ENCODE measurements at regions not wholly inside any gene's neighbourhood (a gene's known extent, or its start where the extent isn't known, plus 50 kb on each side); places are given as distances from the start of the nearest gene placed in this dataset.

DNA sequence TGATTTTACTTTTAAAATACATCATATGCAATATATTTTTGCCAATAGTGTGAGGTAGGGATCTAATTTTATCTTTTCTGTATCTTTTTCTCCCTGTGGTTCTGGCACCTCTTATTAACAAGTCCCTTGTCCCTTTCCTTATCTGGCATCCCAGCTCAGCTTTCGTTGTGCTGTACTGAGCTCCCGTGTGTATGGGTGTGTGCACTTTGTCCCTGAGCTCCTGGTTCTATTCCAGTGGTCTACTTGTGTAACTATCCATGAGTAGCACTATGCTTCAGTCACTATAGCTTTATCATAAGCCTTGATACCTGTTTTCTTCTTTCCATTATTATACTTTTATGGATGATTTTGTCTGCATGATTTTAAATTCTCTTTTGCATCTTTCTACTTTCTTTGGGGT lies 401.4 kb upstream of the POU3F3 start (continued):
- TF ChIP-seq ZFP62 (CRISPR knock-in tag; IDR thresholded peaks at IDR 0.05) (no peak), POLR2G (IDR thresholded peaks at IDR 0.05; ENCODE audit: low read depth, low read length) (no peak)

DNA sequence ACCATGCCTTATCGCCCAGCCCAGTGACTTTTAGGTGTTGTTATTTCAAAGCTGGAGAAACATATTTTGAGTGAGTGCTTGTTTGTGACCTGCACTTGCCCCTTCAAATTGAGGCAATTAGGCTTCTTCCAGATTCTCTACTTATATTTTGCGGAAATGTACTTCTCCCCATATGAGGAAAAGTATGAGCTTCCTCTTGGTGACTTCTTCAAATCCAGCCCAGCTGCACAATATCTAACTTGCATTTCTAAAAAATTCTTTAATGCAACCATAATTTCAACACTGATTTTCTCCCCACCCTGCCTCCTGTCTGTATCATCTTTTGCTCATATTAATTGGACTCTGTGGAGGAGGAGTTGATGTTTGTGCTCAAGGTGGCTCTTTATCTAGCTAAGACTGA lies 391.2 kb upstream of the POU3F3 start:
- H3K4me2 ChIP-seq (ENCODE audit: low read depth, low read length), result no peak overlapping the region
- no peak overlapping the region for H2AFZ ChIP-seq (ENCODE audit: low read length)
- no peaks in the 10 kb centered on the region for H3K4me1 ChIP-seq (ENCODE audit: insufficient read depth, low read length)
- ATAC-seq, result no peak
- ChIA-PET POLR2A (no interaction called here), CTCF (ENCODE audit: low intra/inter-chr PET ratio, low total read pairs) (no interaction called here)
- in situ Hi-C loops (cut with HindIII; ENCODE audit: extremely low pct_ligation_motif_present, low pct_unique_long_range_greater_than_20kb), result no loop called here
- no peak overlapping the region for H3K27ac ChIP-seq (ENCODE audit: extremely low read length, insufficient read depth, low read length)
- intact Hi-C loops (cut with micrococcal nuclease; ENCODE audit: unreplicated experiment), result no loop called here
- WGBS (ENCODE audit: low lambda C conversion rate), result 13% methylated on average over 2 of the region's 2 CpGs
- no peaks in the 10 kb centered on the region for H3K27me3 ChIP-seq (ENCODE audit: control insufficient read depth in 1 of 2, insufficient read depth in 2 of 2, low read length in 2 of 2)
- H3K4me3 ChIP-seq (replicated peaks in 1 of 3; ENCODE audit: insufficient read depth in 1 of 3, low read depth in 2 of 3, low read length in 3 of 3), result no peak overlapping the region
- DNase-seq (ENCODE audit: low spot score), result no peak
- no peaks in the 10 kb centered on the region for H3K79me2 ChIP-seq (ENCODE audit: insufficient read depth, low read length)
- no peaks in the 10 kb centered on the region for H3K36me3 ChIP-seq (replicated peaks in 1 of 2; ENCODE audit: control insufficient read depth in 1 of 2, insufficient read depth in 2 of 2, low read length in 2 of 2)
- BruUV-seq (replicated peaks), result no TSS peak
- no peaks in the 10 kb centered on the region for H4K20me1 ChIP-seq (ENCODE audit: insufficient read depth, low read length)
- no peak for FAIRE-seq
- no peak overlapping the region for H3K9ac ChIP-seq (ENCODE audit: insufficient read depth, low read depth, low read length)
- TF ChIP-seq, protein P1, sequence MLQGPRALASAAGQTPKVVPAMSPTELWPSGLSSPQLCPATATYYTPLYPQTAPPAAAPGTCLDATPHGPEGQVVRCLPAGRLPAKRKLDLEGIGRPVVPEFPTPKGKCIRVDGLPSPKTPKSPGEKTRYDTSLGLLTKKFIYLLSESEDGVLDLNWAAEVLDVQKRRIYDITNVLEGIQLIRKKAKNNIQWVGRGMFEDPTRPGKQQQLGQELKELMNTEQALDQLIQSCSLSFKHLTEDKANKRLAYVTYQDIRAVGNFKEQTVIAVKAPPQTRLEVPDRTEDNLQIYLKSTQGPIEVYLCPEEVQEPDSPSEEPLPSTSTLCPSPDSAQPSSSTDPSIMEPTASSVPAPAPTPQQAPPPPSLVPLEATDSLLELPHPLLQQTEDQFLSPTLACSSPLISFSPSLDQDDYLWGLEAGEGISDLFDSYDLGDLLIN (CRISPR knock-in tag; IDR thresholded peaks at IDR 0.05; ENCODE audit: borderline replicate concordance), result no peak
- TF ChIP-seq ZNF337 (CRISPR knock-in tag; IDR thresholded peaks at IDR 0.05; ENCODE audit: borderline replicate concordance, low read depth) (no peak), EP300 (IDR thresholded peaks at IDR 0.05; ENCODE audit: low read depth in 2 of 2, low read length in 2 of 2) (no peak), EP300 (CRISPR knock-in tag; IDR thresholded peaks at IDR 0.05; ENCODE audit: borderline replicate concordance) (no peak)
- TF ChIP-seq, protein P2, sequence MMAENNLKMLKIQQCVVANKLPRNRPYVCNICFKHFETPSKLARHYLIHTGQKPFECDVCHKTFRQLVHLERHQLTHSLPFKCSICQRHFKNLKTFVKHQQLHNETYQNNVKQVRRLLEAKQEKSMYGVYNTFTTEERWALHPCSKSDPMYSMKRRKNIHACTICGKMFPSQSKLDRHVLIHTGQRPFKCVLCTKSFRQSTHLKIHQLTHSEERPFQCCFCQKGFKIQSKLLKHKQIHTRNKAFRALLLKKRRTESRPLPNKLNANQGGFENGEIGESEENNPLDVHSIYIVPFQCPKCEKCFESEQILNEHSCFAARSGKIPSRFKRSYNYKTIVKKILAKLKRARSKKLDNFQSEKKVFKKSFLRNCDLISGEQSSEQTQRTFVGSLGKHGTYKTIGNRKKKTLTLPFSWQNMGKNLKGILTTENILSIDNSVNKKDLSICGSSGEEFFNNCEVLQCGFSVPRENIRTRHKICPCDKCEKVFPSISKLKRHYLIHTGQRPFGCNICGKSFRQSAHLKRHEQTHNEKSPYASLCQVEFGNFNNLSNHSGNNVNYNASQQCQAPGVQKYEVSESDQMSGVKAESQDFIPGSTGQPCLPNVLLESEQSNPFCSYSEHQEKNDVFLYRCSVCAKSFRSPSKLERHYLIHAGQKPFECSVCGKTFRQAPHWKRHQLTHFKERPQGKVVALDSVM (CRISPR knock-in tag; IDR thresholded peaks at IDR 0.05), result no peak
- TF ChIP-seq, protein P3, sequence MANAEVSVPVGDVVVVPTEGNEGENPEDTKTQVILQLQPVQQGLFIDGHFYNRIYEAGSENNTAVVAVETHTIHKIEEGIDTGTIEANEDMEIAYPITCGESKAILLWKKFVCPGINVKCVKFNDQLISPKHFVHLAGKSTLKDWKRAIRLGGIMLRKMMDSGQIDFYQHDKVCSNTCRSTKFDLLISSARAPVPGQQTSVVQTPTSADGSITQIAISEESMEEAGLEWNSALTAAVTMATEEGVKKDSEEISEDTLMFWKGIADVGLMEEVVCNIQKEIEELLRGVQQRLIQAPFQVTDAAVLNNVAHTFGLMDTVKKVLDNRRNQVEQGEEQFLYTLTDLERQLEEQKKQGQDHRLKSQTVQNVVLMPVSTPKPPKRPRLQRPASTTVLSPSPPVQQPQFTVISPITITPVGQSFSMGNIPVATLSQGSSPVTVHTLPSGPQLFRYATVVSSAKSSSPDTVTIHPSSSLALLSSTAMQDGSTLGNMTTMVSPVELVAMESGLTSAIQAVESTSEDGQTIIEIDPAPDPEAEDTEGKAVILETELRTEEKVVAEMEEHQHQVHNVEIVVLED (CRISPR knock-in tag; IDR thresholded peaks at IDR 0.05; ENCODE audit: borderline replicate concordance), result no peak
- peaks cover 4% of the 10 kb centered on the region; the same call in 1 of the 2 replicates for H3K9me3 ChIP-seq (ENCODE audit: low read length)

Measured in HepG2 (cell line).